ENCODE measurements at regions not wholly inside any gene's neighbourhood (a gene's known extent, or its start where the extent isn't known, plus 50 kb on each side); places are given as distances from the start of the nearest gene placed in this dataset.

DNA sequence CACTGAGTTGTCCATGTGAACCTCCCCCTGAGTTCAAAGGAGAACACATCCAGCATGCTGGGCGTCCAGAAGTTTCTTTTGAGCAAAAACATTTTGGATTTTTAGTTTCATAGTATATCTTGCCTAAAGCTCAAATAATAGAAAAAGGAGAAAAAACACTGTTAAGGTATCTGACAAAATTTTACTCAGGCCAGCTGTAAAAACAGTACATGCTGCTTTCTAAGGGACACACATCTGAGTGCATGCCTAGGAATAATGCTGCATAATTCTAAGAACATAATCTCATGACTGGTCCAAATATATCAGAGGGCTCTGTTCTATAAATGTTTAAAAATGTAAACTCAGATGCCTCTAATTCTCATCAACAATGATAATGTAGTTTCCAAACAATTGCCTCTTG is 561.3 kb upstream of the INTU start:
- TF ChIP-seq, protein P1, sequence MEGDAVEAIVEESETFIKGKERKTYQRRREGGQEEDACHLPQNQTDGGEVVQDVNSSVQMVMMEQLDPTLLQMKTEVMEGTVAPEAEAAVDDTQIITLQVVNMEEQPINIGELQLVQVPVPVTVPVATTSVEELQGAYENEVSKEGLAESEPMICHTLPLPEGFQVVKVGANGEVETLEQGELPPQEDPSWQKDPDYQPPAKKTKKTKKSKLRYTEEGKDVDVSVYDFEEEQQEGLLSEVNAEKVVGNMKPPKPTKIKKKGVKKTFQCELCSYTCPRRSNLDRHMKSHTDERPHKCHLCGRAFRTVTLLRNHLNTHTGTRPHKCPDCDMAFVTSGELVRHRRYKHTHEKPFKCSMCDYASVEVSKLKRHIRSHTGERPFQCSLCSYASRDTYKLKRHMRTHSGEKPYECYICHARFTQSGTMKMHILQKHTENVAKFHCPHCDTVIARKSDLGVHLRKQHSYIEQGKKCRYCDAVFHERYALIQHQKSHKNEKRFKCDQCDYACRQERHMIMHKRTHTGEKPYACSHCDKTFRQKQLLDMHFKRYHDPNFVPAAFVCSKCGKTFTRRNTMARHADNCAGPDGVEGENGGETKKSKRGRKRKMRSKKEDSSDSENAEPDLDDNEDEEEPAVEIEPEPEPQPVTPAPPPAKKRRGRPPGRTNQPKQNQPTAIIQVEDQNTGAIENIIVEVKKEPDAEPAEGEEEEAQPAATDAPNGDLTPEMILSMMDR (IDR thresholded peaks at IDR 0.05 in 8 of 11, conservative IDR thresholded peaks at IDR 0.05 in 3 of 11) = no peak
- no peak for TF ChIP-seq POLR2A (IDR thresholded peaks at IDR 0.05)

Measured in spleen (tissue), 7 donors.